ENCODE measurements at regions not wholly inside any gene's neighbourhood (a gene's known extent, or its start where the extent isn't known, plus 50 kb on each side); places are given as distances from the start of the nearest gene placed in this dataset.
A peak's percentile ranks its signal among the peaks of the same experiment; 100 is the strongest.

GRCh38 chr13:50677687-50678463 is 165.6 kb downstream of the DLEU7 start:
- CTCF ChIA-PET, result no interaction called here
- Histone ChIP-seq H4K8ac (ENCODE audit: low read depth in 2 of 2, low read length in 2 of 2) (no peak overlapping the region), H3K18ac (ENCODE audit: low read depth, low read length) (no peak overlapping the region), H4K5ac (ENCODE audit: low read depth, low read length) (no peak overlapping the region), H3K9me3 (ENCODE audit: control insufficient read depth, insufficient read depth, low read length) (0 out of 2 replicates have a peak, but pooled peaks cover 2% of the 10 kb centered on the region), H2AFZ (replicated peaks; ENCODE audit: low read length, poor library complexity) (no peak overlapping the region), H3K36me3 (ENCODE audit: control insufficient read depth, insufficient read depth, low read length) (no peaks in the 10 kb centered on the region), H2BK120ac (ENCODE audit: low read depth, low read length) (peak overlapping the region; percentile 16; the same call in 1 of the 2 replicates), H2AK9ac (replicated peaks; ENCODE audit: low read depth, low read length, poor library complexity) (no peak overlapping the region), H3K9me1 (ENCODE audit: insufficient read depth, low read length) (peaks cover 7% of the 10 kb centered on the region; the same call in 1 of the 2 replicates), H2BK15ac (ENCODE audit: low read depth, low read length) (no peak overlapping the region), H3K9ac (ENCODE audit: low read depth, low read length) (no peak overlapping the region), H4K20me1 (ENCODE audit: insufficient read depth, low read length) (no peaks in the 10 kb centered on the region), H2BK5ac (ENCODE audit: low read depth, low read length, poor library complexity, severe bottlenecking) (no peak overlapping the region), H3K14ac (replicated peaks; ENCODE audit: low read depth, low read length) (no peak overlapping the region), H4K91ac (ENCODE audit: insufficient read depth, low read depth, low read length) (no peak overlapping the region; the same call in 1 of the 2 replicates), H3K4ac (ENCODE audit: low read depth, low read length) (no peak overlapping the region; the same call in 1 of the 2 replicates), H3K23ac (ENCODE audit: low read depth, low read length) (no peak overlapping the region), H3K27ac (ENCODE audit: insufficient read depth, low read length) (no peak overlapping the region), H3K4me1 (ENCODE audit: control insufficient read depth, insufficient read depth, low read length) (no peaks in the 10 kb centered on the region; the same call in 1 of the 2 replicates), H2AK5ac (ENCODE audit: low read depth, low read length) (0 out of 2 replicates have a peak overlapping the region, but pooled peaks have one; percentile 9), H3K27me3 (ENCODE audit: control insufficient read depth, insufficient read depth, low read length) (peaks cover 26% of the 10 kb centered on the region), H3K4me3 (ENCODE audit: insufficient read depth, low read depth, low read length) (no peak overlapping the region), H2BK20ac (ENCODE audit: low read depth, low read length) (no peak overlapping the region), H3K56ac (ENCODE audit: extremely low read depth, insufficient read depth, low read length) (no peak overlapping the region), H3K4me2 (ENCODE audit: low read depth, low read length) (no peak overlapping the region), H3K79me1 (ENCODE audit: low read depth in 1 of 2, low read length in 2 of 2) (no peaks in the 10 kb centered on the region)
- POLR2A ChIA-PET (ENCODE audit: unreplicated experiment), result no interaction called here
- in situ Hi-C loops (cut with MboI; ENCODE audit: low sequenced_read_pairs) (no loop called here), dilution Hi-C loops (cut with HindIII; ENCODE audit: low sequenced_read_pairs, unreplicated experiment) (no loop called here), intact Hi-C loops (cut with micrococcal nuclease) (no loop called here)
- no peak for TF ChIP-seq BHLHE40 (IDR thresholded peaks at IDR 0.05; ENCODE audit: low read depth, low read length)
- no peak for TF ChIP-seq CHD1 (IDR thresholded peaks at IDR 0.05; ENCODE audit: low read depth, low read length)
- no peak for TF ChIP-seq RCOR1 (IDR thresholded peaks at IDR 0.05; ENCODE audit: insufficient replicate concordance, low read length)
- no peak for TF ChIP-seq RAD21 (IDR thresholded peaks at IDR 0.05; ENCODE audit: low read length)
- no peak for TF ChIP-seq USF2 (IDR thresholded peaks at IDR 0.05; ENCODE audit: low read depth, low read length)
- no peak for TF ChIP-seq FOS (IDR thresholded peaks at IDR 0.05; ENCODE audit: low read depth, low read length)
- TF ChIP-seq MAFK (IDR thresholded peaks at IDR 0.05; ENCODE audit: low read depth, low read length), result no peak
- no peak for TF ChIP-seq POLR2A (IDR thresholded peaks at IDR 0.05; ENCODE audit: low read depth, low read length)
- TF ChIP-seq MXI1 (IDR thresholded peaks at IDR 0.05; ENCODE audit: borderline replicate concordance, low read depth, low read length), result no peak
- TF ChIP-seq NFE2L2 (IDR thresholded peaks at IDR 0.05; ENCODE audit: low read depth, low read length), result no peak
- TF ChIP-seq, protein P1, sequence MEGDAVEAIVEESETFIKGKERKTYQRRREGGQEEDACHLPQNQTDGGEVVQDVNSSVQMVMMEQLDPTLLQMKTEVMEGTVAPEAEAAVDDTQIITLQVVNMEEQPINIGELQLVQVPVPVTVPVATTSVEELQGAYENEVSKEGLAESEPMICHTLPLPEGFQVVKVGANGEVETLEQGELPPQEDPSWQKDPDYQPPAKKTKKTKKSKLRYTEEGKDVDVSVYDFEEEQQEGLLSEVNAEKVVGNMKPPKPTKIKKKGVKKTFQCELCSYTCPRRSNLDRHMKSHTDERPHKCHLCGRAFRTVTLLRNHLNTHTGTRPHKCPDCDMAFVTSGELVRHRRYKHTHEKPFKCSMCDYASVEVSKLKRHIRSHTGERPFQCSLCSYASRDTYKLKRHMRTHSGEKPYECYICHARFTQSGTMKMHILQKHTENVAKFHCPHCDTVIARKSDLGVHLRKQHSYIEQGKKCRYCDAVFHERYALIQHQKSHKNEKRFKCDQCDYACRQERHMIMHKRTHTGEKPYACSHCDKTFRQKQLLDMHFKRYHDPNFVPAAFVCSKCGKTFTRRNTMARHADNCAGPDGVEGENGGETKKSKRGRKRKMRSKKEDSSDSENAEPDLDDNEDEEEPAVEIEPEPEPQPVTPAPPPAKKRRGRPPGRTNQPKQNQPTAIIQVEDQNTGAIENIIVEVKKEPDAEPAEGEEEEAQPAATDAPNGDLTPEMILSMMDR (conservative IDR thresholded peaks at IDR 0.05; ENCODE audit: low read depth, low read length), result no peak
- ATAC-seq (ENCODE audit: low read depth) (no peak; the same call in 1 of the 2 replicates), DNase-seq (peak; percentile 11)
- BruUV-seq (replicated peaks), result no TSS peak
- WGBS, 2 experiments (ENCODE audit: extremely low coverage in 2 of 2, insufficient read length in 1 of 2), result 40% methylated on average over 1 of the region's 10 CpGs; no CpG with 5 or more reads in 1 of the 2 experiments
